ENCODE measurements at regions not wholly inside any gene's neighbourhood (a gene's known extent, or its start where the extent isn't known, plus 50 kb on each side); places are given as distances from the start of the nearest gene placed in this dataset.
A peak's percentile ranks its signal among the peaks of the same experiment; 100 is the strongest.

DNA sequence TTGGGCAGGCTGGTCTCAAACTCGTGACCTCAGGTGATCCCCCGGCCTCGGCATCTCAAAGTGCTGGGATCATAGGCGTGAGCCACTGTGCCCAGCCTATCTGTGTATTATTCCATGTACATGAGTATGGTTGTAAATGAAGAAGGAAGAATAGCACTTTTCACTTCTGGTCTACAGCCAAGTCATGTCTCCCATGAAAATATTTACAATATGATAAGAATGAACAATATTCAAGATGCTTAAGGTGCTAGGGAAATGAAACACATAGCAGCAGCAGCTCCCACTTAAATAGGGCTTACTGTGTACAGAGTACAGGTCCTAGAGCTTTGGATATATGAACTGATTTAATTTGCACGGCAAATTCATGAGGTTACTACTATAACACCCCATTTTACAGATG is 70.3 kb upstream of the COL5A2 start:
- H2AFZ ChIP-seq (ENCODE audit: low read length), result no peak overlapping the region
- no peaks in the 10 kb centered on the region for H3K36me3 ChIP-seq (ENCODE audit: control insufficient read depth, insufficient read depth, low read length)
- H3K79me2 ChIP-seq (ENCODE audit: control insufficient read depth, insufficient read depth, low read length), result no peaks in the 10 kb centered on the region
- TF ChIP-seq EZH2 (IDR thresholded peaks at IDR 0.05; ENCODE audit: low read length, missing control alignments), result no peak
- TF ChIP-seq, protein P1, sequence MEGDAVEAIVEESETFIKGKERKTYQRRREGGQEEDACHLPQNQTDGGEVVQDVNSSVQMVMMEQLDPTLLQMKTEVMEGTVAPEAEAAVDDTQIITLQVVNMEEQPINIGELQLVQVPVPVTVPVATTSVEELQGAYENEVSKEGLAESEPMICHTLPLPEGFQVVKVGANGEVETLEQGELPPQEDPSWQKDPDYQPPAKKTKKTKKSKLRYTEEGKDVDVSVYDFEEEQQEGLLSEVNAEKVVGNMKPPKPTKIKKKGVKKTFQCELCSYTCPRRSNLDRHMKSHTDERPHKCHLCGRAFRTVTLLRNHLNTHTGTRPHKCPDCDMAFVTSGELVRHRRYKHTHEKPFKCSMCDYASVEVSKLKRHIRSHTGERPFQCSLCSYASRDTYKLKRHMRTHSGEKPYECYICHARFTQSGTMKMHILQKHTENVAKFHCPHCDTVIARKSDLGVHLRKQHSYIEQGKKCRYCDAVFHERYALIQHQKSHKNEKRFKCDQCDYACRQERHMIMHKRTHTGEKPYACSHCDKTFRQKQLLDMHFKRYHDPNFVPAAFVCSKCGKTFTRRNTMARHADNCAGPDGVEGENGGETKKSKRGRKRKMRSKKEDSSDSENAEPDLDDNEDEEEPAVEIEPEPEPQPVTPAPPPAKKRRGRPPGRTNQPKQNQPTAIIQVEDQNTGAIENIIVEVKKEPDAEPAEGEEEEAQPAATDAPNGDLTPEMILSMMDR (conservative IDR thresholded peaks at IDR 0.05 in 1 of 2, IDR thresholded peaks at IDR 0.05 in 1 of 2; ENCODE audit: low read depth in 1 of 2, low read length in 2 of 2), result no peak
- no peaks in the 10 kb centered on the region for H4K20me1 ChIP-seq (ENCODE audit: control insufficient read depth, extremely low read depth, insufficient read depth, low read length)
- H3K27me3 ChIP-seq (ENCODE audit: control insufficient read depth, insufficient read depth, low read length), result no peaks in the 10 kb centered on the region
- H3K4me1 ChIP-seq (ENCODE audit: control insufficient read depth, extremely low read depth, insufficient read depth, low read length), result peaks cover 9% of the 10 kb centered on the region
- no peak overlapping the region for H3K4me2 ChIP-seq (ENCODE audit: extremely low read depth, insufficient read depth, low read length)
- no peak overlapping the region for H3K4me3 ChIP-seq (replicated peaks in 1 of 4; ENCODE audit: control extremely low read depth in 1 of 4, insufficient read depth in 1 of 4, low read depth in 3 of 4, low read length in 4 of 4)
- peak in 1 of 2 donors; percentile 51 for DNase-seq (ENCODE audit: low read depth in 2 of 2)
- no peak overlapping the region for H3K9ac ChIP-seq (ENCODE audit: insufficient read depth, low read length)
- H3K27ac ChIP-seq (ENCODE audit: insufficient read depth, low read length), result no peak overlapping the region
- H3K9me3 ChIP-seq (ENCODE audit: control insufficient read depth, insufficient read depth, low read depth, low read length), result no peaks in the 10 kb centered on the region

DNA sequence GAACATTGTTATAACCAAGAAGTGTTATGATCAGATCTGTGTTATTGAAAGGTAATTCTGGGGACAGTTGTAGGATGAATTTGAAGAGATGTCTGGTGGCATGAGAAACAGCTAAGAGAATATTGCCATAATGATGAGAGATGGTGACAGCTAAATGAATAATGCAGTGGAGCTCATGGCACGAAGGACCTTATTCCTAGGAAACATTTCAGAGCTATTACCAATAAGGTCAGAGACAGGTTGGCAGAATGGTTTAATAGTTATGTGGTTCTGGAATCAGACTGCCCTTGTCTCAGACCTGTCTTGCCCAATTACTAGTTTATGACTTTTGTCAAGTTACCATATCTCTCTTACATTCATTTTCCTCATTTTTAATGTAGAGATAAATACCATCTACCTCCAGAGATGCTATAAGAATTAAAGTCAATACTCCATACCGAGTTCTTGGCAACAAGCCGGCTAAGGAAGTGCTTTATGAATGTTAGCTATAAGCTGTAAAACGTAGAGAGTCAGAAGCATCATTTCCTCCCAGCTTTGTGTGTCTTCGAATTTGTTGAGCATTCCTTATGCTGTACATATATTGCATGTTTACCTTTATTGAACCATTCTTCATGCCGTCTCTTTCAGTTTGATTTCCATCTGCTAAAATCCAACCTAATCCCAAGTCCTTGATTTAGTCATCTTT is 73.6 kb upstream of the COL5A2 start:
- Histone ChIP-seq H3K4me1 (ENCODE audit: control insufficient read depth, extremely low read depth, insufficient read depth, low read length) (peaks cover 10% of the 10 kb centered on the region), H3K27ac (ENCODE audit: insufficient read depth, low read length) (peak overlapping the region; percentile 19), H3K9me3 (ENCODE audit: control insufficient read depth, insufficient read depth, low read depth, low read length) (no peaks in the 10 kb centered on the region), H3K36me3 (ENCODE audit: control insufficient read depth, insufficient read depth, low read length) (no peaks in the 10 kb centered on the region), H2AFZ (ENCODE audit: low read length) (no peak overlapping the region), H3K9ac (ENCODE audit: insufficient read depth, low read length) (no peak overlapping the region), H3K79me2 (ENCODE audit: control insufficient read depth, insufficient read depth, low read length) (no peaks in the 10 kb centered on the region), H3K27me3 (ENCODE audit: control insufficient read depth, insufficient read depth, low read length) (no peaks in the 10 kb centered on the region), H4K20me1 (ENCODE audit: control insufficient read depth, extremely low read depth, insufficient read depth, low read length) (no peaks in the 10 kb centered on the region), H3K4me2 (ENCODE audit: extremely low read depth, insufficient read depth, low read length) (no peak overlapping the region), H3K4me3 (replicated peaks in 1 of 4; ENCODE audit: control extremely low read depth in 1 of 4, insufficient read depth in 1 of 4, low read depth in 3 of 4, low read length in 4 of 4) (no peak overlapping the region)
- DNase-seq (ENCODE audit: low read depth in 2 of 2), result no peak
- no peak for TF ChIP-seq EZH2 (IDR thresholded peaks at IDR 0.05; ENCODE audit: low read length, missing control alignments)
- TF ChIP-seq, protein P1 (conservative IDR thresholded peaks at IDR 0.05 in 1 of 2, IDR thresholded peaks at IDR 0.05 in 1 of 2; ENCODE audit: low read depth in 1 of 2, low read length in 2 of 2), result no peak

DNA sequence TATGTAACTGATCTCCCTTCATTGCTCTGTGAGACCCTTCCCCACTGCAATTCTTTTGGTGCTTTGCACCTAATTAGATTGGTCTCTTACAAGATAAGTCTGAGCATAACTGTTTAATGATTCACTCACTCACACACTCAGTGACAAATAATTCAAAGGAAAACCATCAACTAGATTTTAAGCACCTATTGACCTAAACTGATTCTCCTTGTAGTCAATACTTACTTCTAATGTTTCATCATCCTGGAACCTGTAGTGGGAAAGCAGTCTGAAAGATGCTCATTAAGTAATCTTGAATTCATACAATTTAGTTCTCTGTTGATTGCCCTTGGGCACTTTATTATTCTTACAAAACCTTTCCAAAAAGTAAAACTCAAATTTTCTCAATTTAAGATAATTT is 74.3 kb upstream of the COL5A2 start:
- Histone ChIP-seq H3K4me1 (ENCODE audit: control insufficient read depth, extremely low read depth, insufficient read depth, low read length) (peaks cover 10% of the 10 kb centered on the region), H2AFZ (ENCODE audit: low read length) (no peak overlapping the region), H3K79me2 (ENCODE audit: control insufficient read depth, insufficient read depth, low read length) (no peaks in the 10 kb centered on the region), H3K9me3 (ENCODE audit: control insufficient read depth, insufficient read depth, low read depth, low read length) (no peaks in the 10 kb centered on the region), H3K9ac (ENCODE audit: insufficient read depth, low read length) (no peak overlapping the region), H4K20me1 (ENCODE audit: control insufficient read depth, extremely low read depth, insufficient read depth, low read length) (no peaks in the 10 kb centered on the region), H3K27me3 (ENCODE audit: control insufficient read depth, insufficient read depth, low read length) (no peaks in the 10 kb centered on the region), H3K27ac (ENCODE audit: insufficient read depth, low read length) (peak overlapping the region; percentile 69), H3K4me2 (ENCODE audit: extremely low read depth, insufficient read depth, low read length) (peak overlapping the region; percentile 54), H3K36me3 (ENCODE audit: control insufficient read depth, insufficient read depth, low read length) (no peaks in the 10 kb centered on the region), H3K4me3 (replicated peaks in 1 of 4; ENCODE audit: control extremely low read depth in 1 of 4, insufficient read depth in 1 of 4, low read depth in 3 of 4, low read length in 4 of 4) (no peak overlapping the region)
- TF ChIP-seq EZH2 (IDR thresholded peaks at IDR 0.05; ENCODE audit: low read length, missing control alignments), result no peak
- TF ChIP-seq, protein P1 (conservative IDR thresholded peaks at IDR 0.05 in 1 of 2, IDR thresholded peaks at IDR 0.05 in 1 of 2; ENCODE audit: low read depth in 1 of 2, low read length in 2 of 2), result no peak
- peak in 1 of 2 donors; percentile 69 for DNase-seq (ENCODE audit: low read depth in 2 of 2)

All from fibroblast of lung (primary cell).